ENCODE measurements at regions not wholly inside any gene's neighbourhood (a gene's known extent, or its start where the extent isn't known, plus 50 kb on each side); places are given as distances from the start of the nearest gene placed in this dataset.

GRCh38 chr11:129324533-129325175 lies 51.0 kb upstream of the BARX2 start:
- Histone ChIP-seq H3K36me3 (ENCODE audit: control insufficient read depth, insufficient read depth, low read length) (no peaks in the 10 kb centered on the region), H3K27me3 (replicated peaks; ENCODE audit: control insufficient read depth, insufficient read depth, low read length, poor library complexity, severe bottlenecking) (no peaks in the 10 kb centered on the region), H3K9me3 (ENCODE audit: control insufficient read depth, low read length) (no peaks in the 10 kb centered on the region), H3K4me3 (ENCODE audit: insufficient read depth, low read depth, low read length, poor library complexity, severe bottlenecking) (no peak overlapping the region), H3K4me1 (ENCODE audit: control insufficient read depth, insufficient read depth, low read length, poor library complexity, severe bottlenecking) (no peaks in the 10 kb centered on the region), H3K27ac (ENCODE audit: insufficient read depth, low read length, poor library complexity, severe bottlenecking) (no peak overlapping the region)
- no peak for DNase-seq

- no peaks in the 10 kb centered on the region for H3K27me3 ChIP-seq (replicated peaks; ENCODE audit: control insufficient read depth, insufficient read depth, low read length, poor library complexity, severe bottlenecking)
- no peaks in the 10 kb centered on the region for H3K9me3 ChIP-seq (ENCODE audit: control insufficient read depth, low read length)
- H3K4me3 ChIP-seq (ENCODE audit: insufficient read depth, low read depth, low read length, poor library complexity, severe bottlenecking), result no peak overlapping the region
- no peak overlapping the region for H3K27ac ChIP-seq (ENCODE audit: insufficient read depth, low read length, poor library complexity, severe bottlenecking)
- no peaks in the 10 kb centered on the region for H3K36me3 ChIP-seq (ENCODE audit: control insufficient read depth, insufficient read depth, low read length)
- no peaks in the 10 kb centered on the region for H3K4me1 ChIP-seq (ENCODE audit: control insufficient read depth, insufficient read depth, low read length, poor library complexity, severe bottlenecking)
- DNase-seq, result no peak
These were observed 51.6 kb upstream of the BARX2 start for GRCh38 chr11:129323896-129324502.

GRCh38 chr11:129322941-129323340 lies 52.7 kb upstream of the BARX2 start:
- no peak for DNase-seq
- H3K4me3 ChIP-seq (ENCODE audit: insufficient read depth, low read depth, low read length, poor library complexity, severe bottlenecking), result no peak overlapping the region
- no peak overlapping the region for H3K27ac ChIP-seq (ENCODE audit: insufficient read depth, low read length, poor library complexity, severe bottlenecking)
- no peaks in the 10 kb centered on the region for H3K36me3 ChIP-seq (ENCODE audit: control insufficient read depth, insufficient read depth, low read length)
- no peaks in the 10 kb centered on the region for H3K9me3 ChIP-seq (ENCODE audit: control insufficient read depth, low read length)
- no peaks in the 10 kb centered on the region for H3K4me1 ChIP-seq (ENCODE audit: control insufficient read depth, insufficient read depth, low read length, poor library complexity, severe bottlenecking)
- H3K27me3 ChIP-seq (replicated peaks; ENCODE audit: control insufficient read depth, insufficient read depth, low read length, poor library complexity, severe bottlenecking), result no peaks in the 10 kb centered on the region

GRCh38 chr11:129321076-129321475 lies 54.6 kb upstream of the BARX2 start:
- no peaks in the 10 kb centered on the region for H3K9me3 ChIP-seq (ENCODE audit: control insufficient read depth, low read length)
- H3K4me3 ChIP-seq (ENCODE audit: insufficient read depth, low read depth, low read length, poor library complexity, severe bottlenecking), result no peak overlapping the region
- H3K27ac ChIP-seq (ENCODE audit: insufficient read depth, low read length, poor library complexity, severe bottlenecking), result no peak overlapping the region
- H3K36me3 ChIP-seq (ENCODE audit: control insufficient read depth, insufficient read depth, low read length), result no peaks in the 10 kb centered on the region
- H3K27me3 ChIP-seq (replicated peaks; ENCODE audit: control insufficient read depth, insufficient read depth, low read length, poor library complexity, severe bottlenecking), result no peaks in the 10 kb centered on the region
- no peak for DNase-seq
- no peaks in the 10 kb centered on the region for H3K4me1 ChIP-seq (ENCODE audit: control insufficient read depth, insufficient read depth, low read length, poor library complexity, severe bottlenecking)

- Histone ChIP-seq H3K27me3 (replicated peaks; ENCODE audit: control insufficient read depth, insufficient read depth, low read length, poor library complexity, severe bottlenecking) (no peaks in the 10 kb centered on the region), H3K4me3 (ENCODE audit: insufficient read depth, low read depth, low read length, poor library complexity, severe bottlenecking) (no peak overlapping the region), H3K4me1 (ENCODE audit: control insufficient read depth, insufficient read depth, low read length, poor library complexity, severe bottlenecking) (no peaks in the 10 kb centered on the region), H3K9me3 (ENCODE audit: control insufficient read depth, low read length) (no peaks in the 10 kb centered on the region), H3K27ac (ENCODE audit: insufficient read depth, low read length, poor library complexity, severe bottlenecking) (no peak overlapping the region), H3K36me3 (ENCODE audit: control insufficient read depth, insufficient read depth, low read length) (no peaks in the 10 kb centered on the region)
- DNase-seq, result no peak
These were observed 55.2 kb upstream of the BARX2 start for GRCh38 chr11:129320494-129320893.

- Histone ChIP-seq H3K4me3 (ENCODE audit: insufficient read depth, low read depth, low read length, poor library complexity, severe bottlenecking) (no peak overlapping the region), H3K27ac (ENCODE audit: insufficient read depth, low read length, poor library complexity, severe bottlenecking) (no peak overlapping the region), H3K36me3 (ENCODE audit: control insufficient read depth, insufficient read depth, low read length) (no peaks in the 10 kb centered on the region), H3K27me3 (replicated peaks; ENCODE audit: control insufficient read depth, insufficient read depth, low read length, poor library complexity, severe bottlenecking) (no peaks in the 10 kb centered on the region), H3K4me1 (ENCODE audit: control insufficient read depth, insufficient read depth, low read length, poor library complexity, severe bottlenecking) (no peaks in the 10 kb centered on the region), H3K9me3 (ENCODE audit: control insufficient read depth, low read length) (no peaks in the 10 kb centered on the region)
- DNase-seq, result no peak
These were observed 55.9 kb upstream of the BARX2 start for GRCh38 chr11:129319751-129320150.

- H3K27me3 ChIP-seq (replicated peaks; ENCODE audit: control insufficient read depth, insufficient read depth, low read length, poor library complexity, severe bottlenecking), result no peaks in the 10 kb centered on the region
- no peaks in the 10 kb centered on the region for H3K4me1 ChIP-seq (ENCODE audit: control insufficient read depth, insufficient read depth, low read length, poor library complexity, severe bottlenecking)
- H3K4me3 ChIP-seq (ENCODE audit: insufficient read depth, low read depth, low read length, poor library complexity, severe bottlenecking), result no peak overlapping the region
- no peak overlapping the region for H3K27ac ChIP-seq (ENCODE audit: insufficient read depth, low read length, poor library complexity, severe bottlenecking)
- no peaks in the 10 kb centered on the region for H3K36me3 ChIP-seq (ENCODE audit: control insufficient read depth, insufficient read depth, low read length)
- DNase-seq, result no peak
- H3K9me3 ChIP-seq (ENCODE audit: control insufficient read depth, low read length), result no peaks in the 10 kb centered on the region
These were observed 56.4 kb upstream of the BARX2 start for GRCh38 chr11:129319201-129319600.

- DNase-seq, result no peak
- Histone ChIP-seq H3K4me3 (ENCODE audit: insufficient read depth, low read depth, low read length, poor library complexity, severe bottlenecking) (no peak overlapping the region), H3K27ac (ENCODE audit: insufficient read depth, low read length, poor library complexity, severe bottlenecking) (no peak overlapping the region), H3K4me1 (ENCODE audit: control insufficient read depth, insufficient read depth, low read length, poor library complexity, severe bottlenecking) (no peaks in the 10 kb centered on the region), H3K36me3 (ENCODE audit: control insufficient read depth, insufficient read depth, low read length) (no peaks in the 10 kb centered on the region), H3K27me3 (replicated peaks; ENCODE audit: control insufficient read depth, insufficient read depth, low read length, poor library complexity, severe bottlenecking) (no peaks in the 10 kb centered on the region), H3K9me3 (ENCODE audit: control insufficient read depth, low read length) (no peaks in the 10 kb centered on the region)
These were observed 58.1 kb upstream of the BARX2 start for GRCh38 chr11:129317571-129317970.

- Histone ChIP-seq H3K4me3 (ENCODE audit: insufficient read depth, low read depth, low read length, poor library complexity, severe bottlenecking) (no peak overlapping the region), H3K36me3 (ENCODE audit: control insufficient read depth, insufficient read depth, low read length) (no peaks in the 10 kb centered on the region), H3K27ac (ENCODE audit: insufficient read depth, low read length, poor library complexity, severe bottlenecking) (no peak overlapping the region), H3K9me3 (ENCODE audit: control insufficient read depth, low read length) (no peaks in the 10 kb centered on the region), H3K27me3 (replicated peaks; ENCODE audit: control insufficient read depth, insufficient read depth, low read length, poor library complexity, severe bottlenecking) (no peaks in the 10 kb centered on the region), H3K4me1 (ENCODE audit: control insufficient read depth, insufficient read depth, low read length, poor library complexity, severe bottlenecking) (no peaks in the 10 kb centered on the region)
- no peak for DNase-seq
These were observed 58.9 kb upstream of the BARX2 start for GRCh38 chr11:129316781-129317180.

GRCh38 chr11:129315781-129316579 lies 59.7 kb upstream of the BARX2 start:
- H3K4me1 ChIP-seq (ENCODE audit: control insufficient read depth, insufficient read depth, low read length, poor library complexity, severe bottlenecking), result no peaks in the 10 kb centered on the region
- no peak overlapping the region for H3K4me3 ChIP-seq (ENCODE audit: insufficient read depth, low read depth, low read length, poor library complexity, severe bottlenecking)
- no peaks in the 10 kb centered on the region for H3K27me3 ChIP-seq (replicated peaks; ENCODE audit: control insufficient read depth, insufficient read depth, low read length, poor library complexity, severe bottlenecking)
- no peaks in the 10 kb centered on the region for H3K9me3 ChIP-seq (ENCODE audit: control insufficient read depth, low read length)
- no peak overlapping the region for H3K27ac ChIP-seq (ENCODE audit: insufficient read depth, low read length, poor library complexity, severe bottlenecking)
- no peaks in the 10 kb centered on the region for H3K36me3 ChIP-seq (ENCODE audit: control insufficient read depth, insufficient read depth, low read length)
- DNase-seq, result no peak

All from effector memory CD4-positive, alpha-beta T cell (primary cell).